ENCODE measurements at regions not wholly inside any gene's neighbourhood (a gene's known extent, or its start where the extent isn't known, plus 50 kb on each side); places are given as distances from the start of the nearest gene placed in this dataset.
"Not testable (repeated sequence)": the region's sequence is repeated elsewhere in the genome, so short reads cannot be mapped to it uniquely, and the experiment has no call there.

DNA sequence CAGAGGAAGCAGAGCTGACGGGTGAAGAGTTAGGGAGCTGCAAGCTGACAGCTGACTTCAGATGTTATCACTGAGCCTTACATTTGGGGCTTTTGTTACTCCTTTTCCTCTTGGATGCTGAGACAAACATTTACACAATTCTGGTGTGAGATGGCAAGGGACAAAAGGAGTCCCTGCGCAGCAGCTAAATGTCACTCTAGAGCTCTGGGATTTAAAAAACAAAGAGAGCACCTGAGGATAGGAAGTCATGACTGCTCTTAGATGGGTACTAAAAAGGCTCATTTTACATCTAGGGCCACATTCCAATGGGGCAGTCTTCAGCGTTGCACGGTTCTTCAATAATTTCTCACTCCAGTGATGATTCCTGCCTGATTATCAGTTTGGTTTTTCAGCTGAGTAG is 204.5 kb downstream of the RAB38 start:
- DNase-seq (ENCODE audit: low spot score): no peak

DNA sequence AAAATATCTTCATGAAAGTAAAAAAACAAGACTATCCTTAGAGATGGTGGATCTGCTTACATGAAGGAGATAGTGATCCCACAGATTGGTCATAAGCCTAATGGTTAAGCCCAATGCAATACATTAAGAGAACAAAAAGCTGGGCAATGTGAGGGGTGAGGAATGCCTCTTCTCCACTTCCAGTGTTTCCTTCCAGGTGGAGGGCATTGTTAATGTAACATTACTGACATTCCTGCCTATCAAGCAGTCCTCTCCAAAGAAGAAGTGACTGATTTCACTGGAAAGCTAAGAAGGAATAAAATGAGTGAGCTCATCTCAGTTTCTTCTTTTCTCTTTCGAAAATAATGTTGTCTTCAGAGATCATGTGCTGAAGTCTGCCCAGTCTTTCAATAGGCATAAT is 207.8 kb downstream of the RAB38 start:
- no peak for DNase-seq (ENCODE audit: low spot score)

DNA sequence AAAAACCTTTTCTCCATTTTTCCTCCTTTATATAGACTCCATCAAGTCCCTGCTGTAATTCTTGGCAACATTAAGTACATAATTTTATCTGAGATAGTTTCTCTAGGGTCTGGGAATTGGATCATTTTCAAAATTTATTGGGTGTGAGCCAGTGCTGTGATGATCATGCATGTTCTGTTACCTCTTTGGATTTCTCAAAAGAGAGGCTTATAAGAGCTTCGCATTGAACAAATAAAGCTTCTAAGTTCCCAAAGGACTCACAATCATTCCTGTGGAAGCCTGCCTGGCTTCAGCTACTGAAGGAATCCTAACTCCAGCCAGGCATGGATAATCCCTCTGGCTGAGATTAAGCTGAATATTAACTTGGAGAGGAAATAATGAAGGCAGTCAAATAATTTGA is 208.5 kb downstream of the RAB38 start:
- DNase-seq (ENCODE audit: low spot score): no peak

DNA sequence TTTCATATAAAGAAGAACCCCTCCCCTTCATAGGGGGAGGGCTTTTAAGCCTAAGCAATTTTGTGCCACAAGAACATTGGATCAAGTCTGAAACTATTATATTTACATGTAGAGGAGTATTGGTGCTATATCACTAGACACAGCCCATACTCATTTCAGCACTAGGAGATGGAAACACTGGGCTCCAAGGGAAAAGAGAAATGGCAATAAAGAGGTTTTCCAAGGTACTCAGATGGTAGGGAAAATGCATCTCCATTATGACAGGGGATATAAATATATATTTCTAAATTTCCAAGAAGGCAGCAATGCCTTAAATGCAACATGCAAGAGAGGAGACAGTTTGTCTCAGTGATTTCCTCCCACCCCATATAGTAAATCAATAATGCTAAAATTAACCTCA is 209.0 kb downstream of the RAB38 start:
- DNase-seq (ENCODE audit: low spot score): no peak

DNA sequence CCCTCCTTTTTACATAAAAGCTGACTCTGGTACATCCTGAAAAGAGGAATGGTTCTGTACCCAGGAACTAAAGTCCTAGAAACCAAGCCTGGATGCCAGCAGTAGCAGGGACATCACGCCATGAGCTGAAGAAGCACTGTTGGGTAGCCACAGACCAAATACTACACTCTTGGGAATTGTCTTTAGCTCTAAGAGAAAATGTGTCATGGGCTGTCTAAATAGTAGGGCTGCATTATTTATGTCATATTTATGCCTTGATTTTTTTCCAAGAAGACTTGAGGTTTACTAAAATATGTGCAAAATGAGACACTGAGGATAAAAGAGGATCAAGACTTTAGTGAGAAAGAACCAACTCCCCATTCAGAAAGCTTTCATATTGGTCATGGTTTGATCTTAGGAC is 213.6 kb downstream of the RAB38 start:
- DNase-seq (ENCODE audit: low spot score): no peak

DNA sequence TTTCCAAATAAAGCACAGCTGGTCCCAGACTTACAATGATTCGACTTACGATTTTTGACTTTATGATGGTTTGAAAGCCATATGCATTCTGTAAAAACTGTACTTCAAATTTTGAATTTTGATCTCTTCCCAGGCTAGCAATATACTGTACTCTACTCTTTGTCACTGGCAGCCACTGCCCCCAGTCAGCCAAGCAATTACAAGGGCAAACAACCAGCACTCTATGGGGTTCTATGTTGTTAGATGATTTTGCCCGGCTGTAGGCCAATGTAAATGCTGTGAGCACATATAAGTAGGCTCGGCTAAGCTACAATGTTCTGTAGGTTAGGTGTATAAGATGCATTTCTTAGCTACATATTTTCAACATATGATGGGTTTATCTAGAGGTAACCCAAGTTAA is 217.3 kb downstream of the RAB38 start:
- no peak for DNase-seq (ENCODE audit: low spot score)

DNA sequence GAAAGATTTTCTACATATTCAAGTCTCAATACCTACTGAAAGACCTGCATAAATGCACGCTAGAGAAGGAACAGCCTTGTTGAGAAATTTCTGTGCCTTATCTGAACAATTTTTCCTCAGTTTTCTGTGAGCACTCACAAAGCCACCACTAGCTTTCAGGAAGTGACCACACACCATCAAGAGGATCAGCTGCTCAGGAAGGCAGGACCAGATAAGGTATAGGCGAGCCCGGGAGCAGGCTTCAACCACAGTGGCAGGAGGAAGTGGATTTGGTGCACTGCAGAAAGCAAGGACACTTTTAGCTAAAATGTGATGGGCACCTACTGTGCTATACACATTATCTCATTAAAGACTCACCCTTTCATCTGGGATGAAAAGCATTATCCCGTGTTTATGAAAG is 220.8 kb downstream of the RAB38 start:
- DNase-seq (ENCODE audit: low spot score): no peak

DNA sequence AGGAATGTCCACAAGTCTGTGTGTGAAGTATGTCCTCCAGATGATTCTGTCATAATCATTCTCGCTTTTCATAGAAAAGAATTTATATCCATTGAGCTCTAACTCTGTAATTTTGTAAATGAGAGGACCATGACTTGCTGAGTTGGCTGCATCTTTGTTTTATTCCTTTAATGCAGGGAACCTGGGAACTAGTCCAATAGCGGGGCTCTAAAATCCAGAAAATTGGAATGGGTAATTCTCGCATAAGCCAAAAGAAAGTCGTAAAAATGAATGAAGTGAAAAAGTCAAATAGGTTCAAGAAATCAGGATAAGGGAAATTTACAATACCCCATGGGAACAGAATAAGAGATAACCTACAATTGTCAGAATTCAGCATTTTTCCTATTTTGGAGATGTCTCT is 232.5 kb downstream of the RAB38 start:
- DNase-seq (ENCODE audit: low spot score): no peak

DNA sequence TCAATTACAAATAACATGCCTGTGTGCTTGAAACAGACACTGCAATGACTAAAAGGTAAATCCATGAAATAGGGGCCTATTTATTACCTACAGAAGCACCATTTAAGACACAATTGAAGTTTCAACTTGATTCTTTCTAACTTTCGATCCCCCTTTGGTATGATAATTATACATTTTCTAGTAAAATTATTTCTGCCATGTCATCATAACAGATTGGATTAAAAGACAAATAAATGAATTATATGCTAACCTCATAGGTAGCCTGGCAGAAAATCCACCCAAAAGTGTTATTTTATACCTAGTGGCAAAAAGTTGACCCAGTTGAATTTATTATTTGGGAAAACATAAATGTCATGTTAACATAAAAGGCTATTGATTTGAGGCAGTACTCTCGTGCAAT is 241.1 kb downstream of the RAB38 start:
- DNase-seq (ENCODE audit: low spot score): no peak

DNA sequence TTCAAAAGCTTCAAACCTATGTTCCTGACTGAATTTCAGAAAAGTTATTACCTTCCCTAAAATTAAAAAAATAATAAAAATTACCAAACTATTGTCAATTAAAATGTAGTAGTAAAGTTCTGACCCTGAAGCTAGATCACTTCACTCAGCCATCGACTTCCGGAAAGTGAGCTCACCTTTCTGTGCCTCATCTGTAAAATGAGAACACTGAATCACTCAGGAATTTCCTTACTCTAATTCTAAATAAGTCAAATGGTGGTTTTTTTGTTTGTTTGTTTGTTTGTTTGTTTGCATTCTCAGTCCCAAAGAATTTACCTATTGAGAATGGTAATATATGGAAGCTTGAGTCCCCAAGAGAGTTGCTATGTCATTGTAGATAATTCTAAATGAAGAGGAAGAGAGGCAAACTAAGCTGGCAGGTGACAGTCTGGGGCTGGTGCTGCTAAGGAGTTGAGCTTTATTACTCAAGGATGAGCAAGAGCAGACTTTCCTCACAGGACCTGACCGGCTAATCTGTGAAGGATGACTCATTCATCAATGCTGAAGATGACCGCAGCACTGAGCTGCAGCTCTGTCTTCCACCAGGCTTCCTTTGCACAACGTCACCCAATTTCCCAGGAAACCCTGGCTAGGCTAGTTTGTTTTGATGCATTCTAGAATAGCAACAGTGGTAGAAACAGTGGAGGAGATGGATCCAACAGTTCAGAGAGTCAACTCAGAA is 248.8 kb downstream of the RAB38 start:
- DNase-seq (ENCODE audit: low spot score): no peak

DNA sequence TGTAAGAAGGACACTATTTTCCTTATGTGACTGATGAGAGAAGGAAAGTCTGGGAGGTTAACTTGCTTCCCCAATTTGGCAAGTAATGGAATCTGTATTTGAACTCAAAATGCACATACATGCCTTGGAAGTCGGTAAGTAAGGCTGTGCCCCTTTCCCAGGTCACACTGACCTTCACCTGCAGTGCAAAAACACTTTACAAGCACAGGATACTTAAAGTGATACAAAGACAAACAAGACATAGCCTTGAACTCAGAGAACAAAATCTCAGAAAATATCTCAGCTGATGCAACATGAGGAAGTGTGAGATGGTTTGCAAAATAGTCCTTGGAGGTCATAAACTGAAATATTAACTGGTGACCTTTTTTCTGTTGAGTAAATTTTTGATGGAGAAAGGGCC is 251.1 kb downstream of the RAB38 start:
- no peak for DNase-seq (ENCODE audit: low spot score)

DNA sequence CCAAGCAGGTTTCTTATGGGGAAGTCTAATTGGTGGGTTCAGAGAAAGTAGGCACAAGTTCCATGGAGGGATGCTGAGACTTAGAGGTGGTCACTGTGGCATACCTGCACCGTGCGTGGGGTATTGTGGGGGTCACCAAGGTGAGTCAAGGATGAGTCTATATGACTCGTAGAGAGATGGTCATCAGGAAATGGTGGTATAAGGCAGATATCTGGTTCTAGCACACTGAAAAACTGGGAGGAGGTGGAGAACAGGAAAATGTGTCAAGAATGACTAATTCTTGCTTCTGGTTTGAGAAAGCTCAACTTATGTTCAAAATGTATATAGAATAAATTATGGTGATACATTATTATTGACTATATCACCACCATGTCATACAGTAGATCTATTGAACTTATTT is 258.1 kb downstream of the RAB38 start:
- no peak for DNase-seq (ENCODE audit: low spot score)

DNA sequence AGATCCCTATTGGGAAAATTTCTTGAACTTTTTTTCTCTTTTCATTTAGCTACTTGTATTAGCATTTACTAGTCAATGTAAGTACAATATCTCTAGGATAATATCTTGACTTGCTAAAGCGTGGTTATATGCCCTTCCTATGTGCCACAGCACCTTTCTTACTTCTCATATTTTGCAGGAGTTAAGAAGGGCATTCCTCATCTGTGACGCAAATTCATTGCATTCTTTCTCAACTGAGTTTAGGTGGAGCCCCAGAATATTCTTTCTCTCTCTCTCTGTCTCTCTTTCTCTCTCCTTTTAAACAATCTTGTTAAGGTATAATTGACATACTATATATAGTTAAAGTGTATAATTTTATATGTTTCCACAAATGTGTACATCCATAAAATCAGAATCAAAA is 266.1 kb downstream of the RAB38 start:
- no peak for DNase-seq (ENCODE audit: low spot score)

DNA sequence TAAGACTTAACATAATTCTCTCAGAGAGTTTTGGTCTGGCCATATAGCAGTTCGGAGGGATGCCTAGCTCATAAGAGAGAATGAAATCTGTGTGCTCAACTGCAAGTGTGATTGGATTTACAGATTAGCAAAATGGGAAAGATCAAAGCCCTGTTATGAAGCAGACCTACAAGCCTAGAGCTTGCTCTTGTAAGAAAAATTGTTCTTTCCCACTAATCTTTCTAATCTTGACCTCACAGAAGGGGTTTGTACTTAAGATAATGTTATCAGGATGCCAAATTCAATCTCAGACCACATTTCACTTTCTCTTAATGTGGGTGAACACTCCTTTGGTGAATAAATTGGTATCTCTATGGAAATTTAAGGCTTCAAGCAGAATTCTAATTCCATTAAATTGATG is 267.2 kb downstream of the RAB38 start:
- no peak for DNase-seq (ENCODE audit: low spot score)

DNA sequence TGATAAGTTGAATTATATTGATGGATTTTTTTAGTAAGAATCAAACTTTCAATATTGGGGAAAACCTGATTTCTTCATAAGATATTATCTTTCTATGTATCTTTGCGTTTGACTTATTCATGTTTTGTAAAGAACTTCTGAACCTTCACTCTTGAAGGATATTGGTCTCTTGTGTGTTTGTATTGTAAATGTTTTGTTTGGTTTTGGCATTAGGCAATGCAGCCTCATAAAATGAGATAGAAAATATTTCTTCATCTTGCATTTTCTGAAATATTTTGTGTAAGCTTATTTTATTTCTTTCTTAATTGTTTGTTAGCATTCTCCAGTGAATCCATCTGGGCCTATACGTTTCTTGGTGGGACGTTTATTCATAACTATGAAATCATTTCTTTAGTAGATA is 271.9 kb downstream of the RAB38 start:
- no peak for DNase-seq (ENCODE audit: low spot score)

DNA sequence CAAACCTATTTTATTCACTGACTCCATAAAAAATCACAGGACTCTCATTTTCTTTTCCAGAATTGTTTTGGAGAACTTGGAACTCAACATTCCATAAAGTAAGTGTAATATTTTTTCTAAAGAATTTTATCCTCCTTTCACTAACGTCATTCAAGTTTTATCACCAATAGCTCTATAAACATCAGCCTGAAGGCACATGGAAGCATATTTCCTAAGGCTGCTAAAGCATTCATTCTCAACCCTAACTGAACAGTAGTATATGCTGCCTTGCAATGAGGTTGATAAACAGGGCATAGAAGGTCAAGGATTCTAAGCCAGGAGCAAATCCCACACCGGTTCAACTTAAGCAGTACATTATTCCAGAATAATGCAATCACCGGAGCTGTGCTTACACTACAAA is 273.9 kb downstream of the RAB38 start:
- no peak for DNase-seq (ENCODE audit: low spot score)

DNA sequence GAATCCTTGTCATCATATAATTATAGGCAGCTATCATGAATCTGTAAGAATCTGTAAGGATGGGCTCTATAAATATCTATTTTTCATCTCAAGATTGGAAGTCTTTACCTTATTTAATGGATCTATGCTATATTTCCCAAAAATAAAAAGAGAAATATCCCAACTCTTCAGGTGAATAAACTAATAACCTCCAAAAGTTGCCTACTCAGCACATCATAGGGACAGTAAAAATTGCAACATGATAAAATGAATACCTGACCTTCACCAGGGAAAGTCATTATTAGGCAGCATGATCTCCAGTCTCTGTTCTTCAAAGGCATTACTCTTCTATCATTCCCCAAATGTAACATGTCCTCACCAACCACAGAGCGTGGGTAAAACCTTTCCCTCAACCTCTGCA is 277.3 kb downstream of the RAB38 start:
- no peak for DNase-seq (ENCODE audit: low spot score)

DNA sequence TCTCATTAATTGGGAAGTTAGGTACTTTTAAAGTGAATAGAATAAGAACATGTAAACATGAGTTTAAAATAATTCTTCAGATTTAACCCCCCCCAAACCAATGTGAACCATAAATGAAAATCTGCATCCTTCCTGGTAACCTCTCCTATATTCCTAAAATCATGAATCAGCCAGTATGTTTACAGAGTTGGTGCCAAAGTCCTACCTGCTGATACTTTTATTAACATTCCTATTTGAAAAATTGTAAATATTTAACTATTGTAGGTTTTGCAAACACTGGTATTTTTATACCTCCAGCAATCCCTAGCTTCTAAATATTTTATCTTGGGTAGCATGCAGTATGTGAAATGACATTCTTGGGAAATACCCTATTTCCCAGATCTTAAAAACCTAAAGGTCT is 278.2 kb downstream of the RAB38 start:
- no peak for DNase-seq (ENCODE audit: low spot score)

DNA sequence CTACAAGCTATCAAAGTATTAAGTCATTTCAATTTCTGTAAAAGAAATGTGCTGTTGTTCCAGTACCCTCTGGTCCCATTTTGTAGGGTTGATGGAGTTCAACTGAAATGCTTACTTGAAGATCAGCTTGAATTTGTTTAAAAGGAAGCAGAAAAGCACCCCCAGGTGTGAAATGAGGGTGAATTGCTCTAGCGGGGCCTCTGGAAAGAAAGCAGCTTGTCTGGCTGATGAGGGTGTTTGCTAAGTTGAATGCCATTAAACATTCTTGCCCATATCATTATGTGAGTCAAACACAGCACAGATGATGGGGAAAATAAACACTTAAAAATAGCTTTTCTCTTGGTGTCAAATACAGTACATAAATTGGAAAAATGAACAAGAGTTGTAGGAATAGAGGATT is 280.3 kb downstream of the RAB38 start:
- DNase-seq (ENCODE audit: low spot score): no peak

DNA sequence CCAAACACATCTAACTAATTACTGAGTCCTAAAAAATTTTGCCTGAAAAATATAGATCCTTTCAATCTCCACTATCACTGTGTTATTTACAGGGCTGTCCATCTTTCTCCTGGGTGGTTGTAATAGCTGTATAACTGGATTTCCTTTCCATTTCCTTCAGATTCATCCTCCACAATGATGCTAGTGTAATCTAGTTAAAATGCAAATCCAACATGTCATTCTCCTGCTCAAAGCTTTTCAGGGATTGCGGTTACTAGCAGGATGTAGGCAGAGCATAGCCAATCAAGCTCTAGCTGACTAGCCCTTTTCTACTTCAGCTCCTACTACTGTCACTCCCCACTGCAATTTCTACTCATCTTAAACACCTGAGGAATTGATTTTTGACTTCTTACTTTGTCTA is 283.0 kb downstream of the RAB38 start:
- DNase-seq (ENCODE audit: low spot score): no peak

DNA sequence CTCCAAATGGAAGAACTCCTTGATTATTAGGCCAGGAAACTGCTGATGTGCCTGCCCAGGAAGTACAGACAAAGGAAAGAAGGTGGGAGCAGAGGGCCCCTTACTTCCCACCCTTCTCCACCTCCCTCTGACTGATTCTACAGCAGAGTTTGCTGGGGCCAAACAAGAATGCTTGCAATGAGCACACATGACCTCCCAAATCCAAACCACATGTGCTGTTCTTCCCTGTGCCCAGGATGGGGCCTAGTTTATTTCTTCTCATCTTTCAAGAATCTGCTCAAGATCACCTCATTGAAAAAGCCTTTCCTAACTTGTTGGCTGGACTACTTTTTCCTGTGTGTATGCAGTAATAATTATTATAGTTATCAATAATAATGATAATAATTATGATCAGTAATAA is 286.1 kb downstream of the RAB38 start:
- no peak for DNase-seq (ENCODE audit: low spot score)

DNA sequence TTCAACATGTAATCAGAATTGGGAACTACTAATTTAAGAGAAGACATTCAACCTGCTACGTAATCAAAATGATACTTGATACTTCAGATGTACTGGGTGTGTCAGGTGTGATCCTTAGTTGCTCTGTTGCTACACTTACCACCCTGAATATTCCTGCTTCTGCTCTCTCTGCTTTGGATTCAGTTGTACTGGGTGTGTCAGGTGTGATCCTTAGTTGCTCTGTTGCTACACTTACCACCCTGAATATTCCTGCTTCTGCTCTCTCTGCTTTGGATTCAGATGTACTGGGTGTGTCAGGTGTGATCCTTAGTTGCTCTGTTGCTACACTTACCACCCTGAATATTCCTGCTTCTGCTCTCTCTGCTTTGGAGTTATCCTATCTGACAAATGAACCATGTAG is 290.2 kb downstream of the RAB38 start:
- not testable (repeated sequence) for DNase-seq (ENCODE audit: low spot score)

DNA sequence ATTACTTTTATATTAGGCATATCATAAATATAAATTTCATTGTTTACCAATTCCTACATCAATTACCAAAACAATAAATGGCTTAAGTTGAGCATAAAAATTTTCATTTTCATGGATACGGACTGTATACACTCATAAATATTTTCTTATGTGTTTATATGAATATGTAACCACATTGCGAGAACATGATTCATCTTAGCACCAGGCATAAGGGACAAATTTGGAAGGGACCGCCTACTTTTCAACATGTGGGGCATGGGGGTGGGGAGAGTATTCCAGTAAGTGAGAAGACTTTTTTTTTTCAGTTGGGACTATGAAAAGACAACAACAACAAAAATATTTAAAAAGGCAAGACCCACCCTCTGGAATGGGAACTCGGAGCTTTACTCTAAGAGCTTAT is 296.1 kb downstream of the RAB38 start:
- DNase-seq (ENCODE audit: low spot score): no peak

DNA sequence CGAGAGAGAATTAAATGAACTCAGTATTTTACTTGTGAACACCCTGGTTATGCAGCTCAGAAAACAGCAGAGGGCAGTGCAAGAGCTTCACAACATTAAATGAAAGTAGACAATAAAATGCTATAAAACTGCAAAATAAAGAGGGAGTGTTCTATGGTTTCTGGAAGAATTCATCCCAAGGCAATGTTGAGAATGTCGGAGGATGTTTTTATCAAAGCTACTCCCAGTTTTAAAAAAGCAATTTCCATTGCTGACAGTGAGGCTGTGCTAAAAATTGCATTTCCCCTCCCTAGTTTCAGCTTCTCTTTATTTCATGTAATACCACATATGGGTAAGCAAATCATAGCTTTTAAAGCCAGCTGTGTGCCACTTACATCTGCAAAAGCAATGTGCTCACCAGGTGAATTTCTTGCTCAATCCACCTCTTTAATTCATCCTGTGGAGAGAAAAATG is 296.8 kb downstream of the RAB38 start:
- DNase-seq (ENCODE audit: low spot score): no peak

DNA sequence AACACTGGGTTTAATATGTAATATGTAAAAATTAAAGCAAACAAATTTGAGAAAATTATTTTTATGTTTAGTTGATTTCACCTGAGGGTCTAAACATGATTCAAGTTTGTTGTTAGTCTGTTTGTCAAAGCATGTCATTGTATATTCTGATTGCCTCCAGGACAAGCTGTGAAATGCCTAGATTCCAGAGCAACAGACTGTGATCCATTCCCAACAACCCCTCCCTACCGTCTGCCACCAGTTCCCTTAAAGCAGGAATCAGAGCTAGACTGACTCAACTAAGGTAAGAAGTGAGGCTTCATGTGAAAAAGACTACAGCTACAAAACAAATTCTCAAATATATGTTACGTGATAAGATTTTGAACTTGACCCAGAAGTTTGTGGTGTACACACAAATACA is 304.2 kb downstream of the RAB38 start:
- DNase-seq (ENCODE audit: low spot score): no peak
